Activated CD4-positive, alpha-beta T cell treated with anti-CD3 and anti-CD28 coated beads, Interleukin-2, amount 50 U/mL, for 16 hours (primary cell): ENCODE measurements at regions not wholly inside any gene's neighbourhood (a gene's known extent, or its start where the extent isn't known, plus 50 kb on each side); places are given as distances from the start of the nearest gene placed in this dataset.

Experiments used
- DNase-seq: peaks from one replicate; pipeline ENCODE4 v3.0.0-alpha.2; 2020

DNA sequence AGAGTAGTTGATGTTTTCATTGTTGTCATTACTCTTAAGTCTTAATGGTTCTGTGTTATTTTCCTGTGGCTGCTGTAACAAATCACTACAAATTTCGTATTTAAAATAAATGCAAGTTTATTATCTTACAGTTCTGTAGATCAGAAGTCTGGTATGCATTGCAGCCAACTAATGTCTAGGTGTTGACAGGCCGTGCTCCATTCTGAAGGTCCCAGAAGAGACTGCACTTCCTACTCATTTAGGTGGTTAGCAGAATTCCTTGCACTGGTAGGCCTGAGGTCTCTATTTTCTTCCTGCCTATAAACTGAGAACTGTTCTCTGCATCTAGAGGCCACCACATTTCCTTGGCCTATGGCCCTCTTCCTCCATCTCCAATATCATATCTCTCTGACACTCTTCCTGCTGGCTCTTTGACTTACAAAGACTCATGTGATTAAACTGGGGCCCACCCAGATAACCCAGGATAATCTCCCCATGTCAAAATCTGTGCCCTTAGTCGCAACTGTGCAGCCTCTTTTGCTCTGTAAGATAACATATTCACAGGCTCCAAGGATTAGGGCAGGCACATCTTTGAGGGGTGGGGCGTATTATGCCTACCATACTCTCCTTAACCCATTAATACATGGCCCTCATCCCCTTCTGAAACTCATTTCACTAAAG is 468.4 kb downstream of the FOXO1 start:
- no peak for DNase-seq

DNA sequence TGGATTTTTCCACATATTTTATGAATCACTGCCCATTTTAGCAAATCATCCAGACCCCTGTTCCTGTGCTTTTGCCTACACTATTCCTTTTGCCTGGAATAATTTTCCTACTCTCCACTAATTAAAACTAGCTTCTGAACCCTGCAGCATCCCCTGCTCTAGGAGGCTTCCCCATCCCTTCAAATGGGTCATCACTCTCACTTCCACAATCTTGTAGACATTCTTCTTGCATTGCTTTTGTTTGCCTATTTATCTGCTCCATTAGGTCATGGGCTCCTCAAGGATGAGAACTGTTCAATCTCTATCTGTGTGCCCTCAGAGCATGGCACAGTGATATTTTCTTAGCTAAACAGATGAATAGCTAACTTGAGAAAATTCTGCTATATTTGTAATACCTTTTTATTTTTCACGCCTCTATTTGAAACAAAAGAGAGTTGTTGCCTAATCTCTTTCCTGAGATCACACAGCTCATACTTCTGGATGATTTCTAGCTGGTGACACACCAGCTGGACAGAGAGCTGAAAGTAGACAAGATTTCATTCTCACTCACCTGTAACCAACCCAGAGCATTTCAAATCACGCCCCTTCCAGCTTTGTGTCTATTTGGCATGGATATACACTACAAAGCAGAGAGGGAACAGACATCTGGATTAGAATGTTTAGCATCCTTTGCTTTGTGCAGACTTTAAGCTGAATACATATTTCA is 466.0 kb downstream of the FOXO1 start:
- DNase-seq = peak; percentile 16

DNA sequence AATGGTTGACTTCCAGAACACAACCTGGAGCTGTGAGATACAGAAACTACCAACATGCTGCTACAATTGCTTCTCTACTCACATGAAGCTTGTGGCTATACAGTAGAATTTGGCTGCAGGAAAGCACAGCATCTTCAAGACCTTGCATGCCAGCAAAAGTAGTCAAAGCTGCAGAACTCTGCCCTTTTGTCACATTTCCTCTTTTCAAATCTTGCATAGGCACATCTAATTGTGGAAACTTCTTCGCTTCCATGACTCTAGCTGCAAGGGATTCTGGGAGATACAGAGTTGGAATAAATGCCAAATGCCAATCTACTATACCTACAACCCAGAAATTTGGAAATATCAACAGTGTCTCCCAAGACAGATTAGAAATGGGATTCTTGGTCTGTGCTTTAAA is 462.2 kb downstream of the FOXO1 start:
- no peak for DNase-seq

DNA sequence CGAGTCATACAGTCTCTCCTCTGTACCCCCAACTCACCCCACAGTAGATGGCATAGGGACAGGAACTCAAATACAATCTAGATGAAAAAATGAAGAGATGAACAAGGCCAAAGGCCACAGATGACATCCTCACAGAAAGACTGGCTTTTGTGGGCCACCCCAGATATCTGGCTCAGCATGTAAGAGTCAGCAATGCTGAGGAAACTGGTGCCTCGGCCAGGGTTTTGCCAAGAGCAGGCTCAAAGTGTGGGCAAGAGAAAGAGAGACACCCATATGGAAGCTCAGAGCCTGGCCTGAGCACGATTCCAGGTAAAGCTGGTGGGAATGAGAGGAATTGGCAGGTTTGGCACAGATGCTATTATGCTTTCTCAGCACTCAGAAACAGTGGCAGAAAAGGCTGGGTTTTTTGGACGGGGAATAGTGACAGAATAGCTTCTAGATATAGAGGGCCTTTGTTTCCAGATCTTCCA is 460.6 kb downstream of the FOXO1 start:
- DNase-seq = no peak

DNA sequence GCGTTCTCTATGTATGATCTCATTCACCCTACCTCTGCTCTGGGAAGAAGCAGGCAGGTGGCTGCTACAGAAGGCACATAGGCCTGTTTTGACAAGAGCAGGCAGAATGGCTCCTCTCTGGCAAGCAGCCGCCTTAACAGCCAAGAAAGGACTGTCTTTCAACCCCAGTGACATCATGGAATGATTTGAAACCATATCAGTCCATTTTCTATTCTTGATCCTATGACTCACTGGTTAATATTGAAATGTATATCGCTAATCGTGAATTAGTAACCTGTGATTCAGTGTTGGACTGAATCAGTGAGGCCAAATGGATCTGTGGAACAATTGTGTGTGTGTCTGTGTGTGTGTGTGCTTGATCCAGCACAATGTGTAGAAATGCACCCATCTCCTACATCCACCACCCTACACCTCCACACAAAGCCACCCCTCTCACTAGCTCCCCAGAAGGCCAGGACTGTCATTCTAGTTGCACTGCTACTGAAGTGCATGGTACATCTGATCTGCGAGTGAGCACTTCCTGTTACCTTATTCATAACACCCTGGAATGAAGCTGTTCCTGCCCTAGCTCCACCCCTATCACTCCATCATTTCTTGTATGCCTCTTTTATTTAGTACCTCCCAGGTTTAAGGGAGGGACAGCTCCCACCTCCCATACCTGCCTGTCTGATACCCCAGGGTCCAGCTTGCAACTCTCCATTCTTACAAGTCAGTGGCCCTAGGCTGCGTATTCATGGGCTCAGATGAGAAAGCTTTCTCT is 460.0 kb downstream of the FOXO1 start:
- peak; percentile 46 for DNase-seq

DNA sequence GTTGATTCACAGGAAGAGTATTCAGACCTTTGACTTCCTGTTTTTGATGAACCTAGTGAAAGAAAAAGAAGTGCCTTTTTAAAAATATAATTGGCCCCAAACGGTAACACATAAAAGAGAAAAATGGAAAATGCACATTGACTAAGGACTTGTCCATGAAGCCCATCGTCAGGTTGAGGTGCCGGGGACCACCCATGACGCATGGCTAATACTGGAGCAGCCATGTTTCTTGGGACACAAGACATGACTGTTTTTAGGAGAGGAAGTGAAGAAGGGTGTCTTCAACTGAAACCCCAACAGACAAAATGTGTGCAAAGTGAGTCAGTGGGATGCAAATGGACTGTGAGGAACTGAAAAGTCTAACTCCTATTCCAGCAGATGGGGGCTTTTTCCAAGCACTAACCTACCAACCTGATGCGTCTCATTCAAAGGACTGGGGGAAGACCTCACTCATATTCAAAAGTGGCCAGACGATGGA is 459.4 kb downstream of the FOXO1 start:
- no peak for DNase-seq

DNA sequence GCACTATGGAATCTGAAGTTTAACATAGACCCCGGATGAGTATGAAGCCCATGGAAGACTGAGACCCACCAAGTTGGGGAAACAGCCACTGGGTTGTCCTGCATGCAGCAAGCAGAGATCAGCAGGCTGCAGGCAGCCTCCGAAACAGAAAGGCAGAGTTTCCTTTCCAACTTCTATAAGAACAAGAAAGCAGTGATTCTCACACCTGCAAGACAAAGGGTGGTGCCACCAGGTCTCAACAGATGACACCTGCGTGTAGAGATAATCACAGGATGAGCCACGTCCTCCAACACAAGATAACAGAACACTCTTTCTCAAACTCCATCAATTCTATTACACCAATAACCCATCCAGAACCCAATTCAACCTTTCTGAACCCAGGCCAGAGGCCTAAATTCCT is 457.9 kb downstream of the FOXO1 start:
- DNase-seq = no peak

DNA sequence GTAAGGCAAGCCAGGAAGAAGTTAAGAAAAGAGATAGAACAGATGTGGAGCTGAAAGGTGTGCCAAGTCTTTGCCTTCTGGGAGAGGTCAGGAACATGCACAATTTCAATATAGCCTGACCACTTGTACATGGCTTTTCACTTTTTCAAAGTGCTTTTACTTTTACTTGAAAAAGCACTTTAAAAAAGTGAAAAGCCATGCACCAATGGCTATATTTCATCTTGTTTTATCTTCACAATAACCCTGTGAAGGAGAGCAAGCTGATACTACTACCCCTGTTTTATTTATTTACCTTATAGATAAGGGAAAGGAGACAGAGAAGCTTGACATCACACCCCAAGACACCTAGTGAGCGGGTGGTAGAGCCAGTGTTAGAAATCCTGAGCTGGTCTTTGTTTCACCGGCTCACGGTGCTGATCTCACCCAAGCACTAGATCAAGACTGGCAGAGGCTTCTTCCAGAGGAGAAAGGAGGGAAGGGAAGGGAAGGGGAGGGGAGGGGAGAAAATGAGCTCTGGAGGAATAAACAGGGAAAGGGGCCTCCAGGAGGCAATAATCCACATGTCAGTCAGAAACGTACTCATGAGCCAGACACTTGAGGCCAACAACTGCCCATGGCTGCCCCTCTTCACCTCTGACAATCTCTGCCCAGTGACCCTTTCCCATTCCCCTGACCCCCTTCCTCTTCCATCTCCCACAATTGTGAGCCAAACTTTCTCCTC is 455.4 kb downstream of the FOXO1 start:
- DNase-seq = no peak

DNA sequence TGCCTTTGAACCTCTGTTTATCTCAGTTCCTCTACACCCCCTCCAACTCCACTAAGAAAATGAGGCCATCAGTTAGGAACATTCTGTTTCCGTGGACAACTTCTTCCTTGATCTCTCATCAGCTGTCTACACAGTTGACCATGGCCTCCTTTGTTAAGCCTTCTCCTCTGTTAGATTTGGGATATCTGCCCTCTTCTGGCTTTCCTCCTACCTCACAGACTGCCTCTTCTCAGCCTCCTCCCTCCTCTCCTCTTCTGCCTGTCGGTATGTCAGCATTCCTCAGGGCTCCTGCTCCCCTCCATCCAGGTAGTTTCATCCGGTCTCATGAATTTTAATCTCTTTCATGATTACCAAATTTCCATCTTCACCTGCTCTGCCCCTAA is 454.9 kb downstream of the FOXO1 start:
- no peak for DNase-seq

DNA sequence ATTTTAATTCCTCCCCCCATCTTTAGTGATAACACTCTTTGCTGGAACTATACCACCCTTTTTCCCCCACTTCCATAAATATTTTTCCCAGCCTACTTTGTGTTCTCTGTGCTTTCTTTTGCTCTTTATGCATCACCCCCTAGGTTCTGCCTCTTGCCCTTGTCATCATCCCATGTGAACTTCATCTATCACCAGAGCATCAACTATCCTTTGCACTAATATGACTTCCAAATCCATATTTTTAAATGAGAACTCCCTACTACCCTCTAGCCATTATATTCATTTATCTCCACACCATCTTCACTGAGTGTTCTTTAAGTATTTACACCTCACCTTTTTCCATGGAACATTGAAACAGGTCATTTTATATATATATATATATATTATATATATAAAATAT is 452.7 kb downstream of the FOXO1 start:
- no peak for DNase-seq

DNA sequence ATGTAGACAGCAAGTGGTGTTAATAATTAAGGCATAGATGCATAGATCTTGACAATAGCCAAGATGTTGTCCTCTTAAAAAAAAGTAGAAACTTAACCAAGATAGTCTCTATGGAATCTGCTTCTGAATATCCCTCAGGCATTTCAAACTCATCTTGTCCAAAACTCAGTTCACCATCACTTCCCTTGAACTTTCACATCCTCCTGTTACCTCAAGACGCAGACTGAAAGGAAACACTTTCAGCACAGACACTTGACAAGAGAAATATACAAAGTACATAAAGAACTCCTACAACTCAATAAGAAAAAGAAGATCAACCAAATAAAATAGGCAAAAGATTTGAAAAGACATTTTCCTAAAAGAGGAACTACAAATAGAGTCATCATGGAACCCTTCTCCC is 451.1 kb downstream of the FOXO1 start:
- no peak for DNase-seq

DNA sequence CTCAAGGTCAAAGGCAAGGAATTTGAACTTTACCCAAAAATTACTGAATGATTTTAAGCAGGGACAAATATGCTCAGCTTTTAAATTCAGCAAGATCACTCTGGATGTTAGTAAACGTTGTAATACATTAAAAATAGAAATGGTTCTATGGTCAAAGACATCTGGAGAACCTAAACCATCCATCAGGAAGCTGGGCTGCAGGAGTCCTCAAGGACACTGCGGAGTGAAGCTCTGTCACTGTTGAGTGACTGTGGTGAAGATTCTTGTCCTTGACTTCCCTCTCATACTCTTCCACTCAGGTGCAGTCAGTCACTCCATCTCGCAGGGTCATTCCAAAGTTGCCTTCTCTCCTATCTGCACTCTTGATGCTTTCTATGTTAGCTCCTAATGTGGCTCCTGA is 450.7 kb downstream of the FOXO1 start:
- DNase-seq = no peak

DNA sequence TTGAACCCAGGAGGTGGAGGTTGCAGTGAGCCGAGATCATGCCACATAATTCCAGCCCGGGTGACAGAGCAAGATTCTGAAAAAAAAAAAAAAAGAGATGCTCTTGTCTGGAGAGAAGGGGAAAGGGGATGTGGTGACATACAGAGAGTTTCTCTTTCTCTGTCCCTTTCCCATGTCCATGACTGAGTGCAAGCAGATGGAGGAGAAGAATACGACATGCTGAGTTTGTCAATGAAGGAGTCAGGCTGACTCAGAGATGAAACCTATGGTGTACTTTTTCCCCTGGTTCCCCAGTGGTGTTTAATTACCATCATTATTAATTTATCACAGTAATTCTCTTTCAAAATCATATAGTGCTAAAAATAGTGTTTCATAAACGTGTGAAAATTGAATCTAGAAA is 448.8 kb downstream of the FOXO1 start:
- DNase-seq = no peak

DNA sequence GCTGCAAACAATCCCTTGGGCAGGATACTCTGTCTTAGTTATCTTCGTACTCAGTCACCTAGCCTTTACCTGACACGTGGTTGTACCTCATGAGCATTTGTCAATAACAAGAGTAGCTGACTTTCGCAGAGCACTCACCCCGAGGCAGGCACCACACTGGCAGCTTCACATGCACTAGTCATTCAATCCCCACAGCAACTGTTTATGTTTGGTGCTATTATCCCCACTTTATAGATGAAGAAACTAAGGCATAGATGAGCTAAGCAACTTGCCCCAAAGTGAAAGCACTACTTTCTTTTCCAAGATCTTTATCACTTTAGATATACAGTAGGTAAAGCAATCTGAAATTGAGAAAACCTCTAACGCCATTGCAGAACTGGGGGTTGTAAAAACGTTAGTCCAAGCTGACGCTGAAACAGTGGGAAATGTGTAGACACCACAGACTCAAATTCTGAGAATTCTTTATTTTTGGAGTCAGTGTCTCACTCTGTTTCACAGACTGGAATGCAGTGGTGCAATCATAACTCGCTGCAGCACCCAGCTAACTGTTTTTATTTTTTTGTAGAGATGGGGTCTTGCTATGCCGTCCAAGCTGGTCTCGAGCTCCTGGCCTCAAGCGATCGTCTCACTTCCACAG is 446.0 kb downstream of the FOXO1 start:
- peak; percentile 71 for DNase-seq

DNA sequence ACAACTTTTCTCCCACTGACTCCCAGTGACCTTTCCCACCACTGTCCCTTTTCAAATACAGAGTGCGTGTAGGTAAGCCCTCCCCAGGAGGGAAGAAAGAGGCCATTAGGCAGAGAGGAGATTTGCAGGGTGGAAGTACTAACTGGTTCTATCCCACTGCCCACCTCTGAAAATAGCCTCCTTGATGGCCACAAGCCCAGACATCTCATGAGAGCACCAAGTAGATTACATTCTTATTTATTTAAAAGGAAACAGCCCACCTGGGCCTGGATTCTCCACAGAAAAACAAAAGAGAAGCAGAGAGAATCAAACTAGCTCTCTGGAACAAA is 445.3 kb downstream of the FOXO1 start:
- DNase-seq = no peak

DNA sequence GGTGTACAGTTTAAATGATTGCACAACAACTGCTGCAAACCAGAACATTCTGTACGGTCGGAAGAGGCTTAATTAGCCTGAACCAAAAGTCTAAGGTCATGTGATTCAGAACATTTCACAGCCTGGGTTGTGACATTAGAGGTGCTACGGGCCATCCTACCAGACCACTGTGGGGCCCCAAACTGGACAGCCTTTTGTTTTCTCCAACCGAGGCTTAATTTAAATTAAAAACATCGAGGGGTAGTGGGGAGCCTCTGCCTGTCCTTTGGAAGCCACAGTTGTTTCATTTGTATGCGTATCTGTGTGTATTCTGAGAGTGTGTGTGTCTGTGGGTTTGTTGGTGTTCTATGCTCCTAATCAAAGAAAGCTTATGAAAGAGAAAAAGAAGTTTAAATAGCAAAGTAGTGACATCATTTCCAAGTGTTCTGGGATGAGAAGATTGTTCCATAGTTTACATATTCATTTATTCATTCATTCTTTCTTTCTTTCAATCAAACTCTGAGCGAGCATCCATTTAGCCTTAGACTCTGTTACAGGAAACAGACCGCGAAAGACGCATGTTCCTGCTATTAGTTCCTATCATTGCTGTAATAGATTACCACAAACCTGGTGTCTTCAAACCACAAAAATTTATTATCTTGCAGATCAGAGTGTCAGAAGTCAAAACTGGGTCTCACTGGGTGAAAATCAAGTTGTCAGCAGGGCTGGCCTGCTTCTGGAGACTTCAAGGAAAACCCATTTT is 444.8 kb downstream of the FOXO1 start:
- DNase-seq = peak; percentile 57

DNA sequence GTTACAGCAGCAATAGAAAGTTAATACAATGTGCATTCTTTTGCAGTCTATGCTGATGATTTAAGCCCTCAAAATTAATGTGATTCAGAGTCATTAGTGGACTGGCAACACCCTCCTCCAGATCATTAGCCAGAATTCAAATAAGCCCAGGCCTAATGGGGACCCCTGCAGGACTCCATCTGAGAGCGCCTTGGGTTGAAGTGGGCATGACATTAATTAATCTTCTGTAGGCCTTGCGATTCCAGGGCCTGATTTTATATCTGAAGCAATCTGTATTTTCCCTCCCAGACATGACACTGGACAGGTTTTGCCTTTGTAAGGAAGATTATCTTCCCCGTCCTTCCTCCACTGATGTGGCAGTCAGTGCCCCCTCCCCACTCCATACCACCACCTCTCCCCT is 442.9 kb downstream of the FOXO1 start:
- no peak for DNase-seq

DNA sequence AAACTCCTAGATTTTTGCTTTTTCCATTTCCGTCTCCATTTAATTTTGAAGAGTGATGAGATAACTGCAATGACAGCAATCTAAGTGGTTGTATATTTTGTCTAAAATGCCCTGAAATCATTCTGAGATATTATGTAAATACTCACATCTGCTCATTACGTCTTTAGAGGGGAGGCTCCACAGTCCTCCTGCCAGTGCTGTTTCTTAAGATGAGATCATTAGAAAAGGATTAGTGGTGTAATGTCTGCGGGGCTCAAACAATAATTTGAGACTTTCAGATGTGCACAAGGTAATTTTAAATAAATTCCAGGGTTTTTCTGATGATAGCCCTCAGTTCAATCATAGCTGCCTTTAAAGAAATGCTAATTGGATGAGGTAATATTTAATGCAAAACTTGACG is 437.9 kb downstream of the FOXO1 start:
- DNase-seq = no peak

DNA sequence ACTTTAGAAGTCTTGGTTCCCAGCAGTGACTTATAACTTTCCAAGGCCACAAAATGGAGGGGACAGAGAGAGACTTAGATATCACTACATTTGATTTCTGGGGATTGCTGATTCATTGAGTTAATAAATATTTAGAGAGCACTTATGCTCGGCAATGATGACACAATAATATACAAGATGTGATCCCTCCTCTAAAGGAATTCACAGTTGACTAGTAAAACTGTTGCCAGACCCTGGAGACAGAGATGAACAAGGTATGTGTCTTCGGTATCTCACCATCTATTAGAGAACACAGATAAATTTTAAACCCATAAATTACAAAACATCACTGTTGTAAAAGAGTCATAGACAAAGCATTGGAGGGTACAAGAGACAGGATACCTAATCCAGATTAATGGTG is 437.5 kb downstream of the FOXO1 start:
- no peak for DNase-seq

DNA sequence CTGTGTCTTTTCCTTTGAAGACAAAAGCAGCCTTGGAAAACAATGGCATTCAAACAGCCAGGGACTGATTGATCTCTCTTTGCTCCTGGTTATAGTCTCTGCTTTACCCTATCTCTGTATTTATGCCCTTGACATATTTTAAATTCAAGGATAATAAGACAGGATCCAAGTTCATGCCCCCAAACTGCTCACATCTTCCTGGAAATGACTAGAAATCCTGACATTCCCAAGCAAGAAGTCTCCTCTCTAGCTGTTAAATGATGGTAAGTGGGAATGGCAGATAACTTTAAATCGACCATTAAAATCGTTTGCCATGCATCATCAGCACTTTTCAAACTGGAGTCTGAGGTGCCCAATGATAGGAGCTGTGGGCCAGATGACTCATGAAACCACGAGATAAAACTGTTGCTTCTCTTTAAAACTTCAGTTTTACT is 435.6 kb downstream of the FOXO1 start:
- DNase-seq = no peak

DNA sequence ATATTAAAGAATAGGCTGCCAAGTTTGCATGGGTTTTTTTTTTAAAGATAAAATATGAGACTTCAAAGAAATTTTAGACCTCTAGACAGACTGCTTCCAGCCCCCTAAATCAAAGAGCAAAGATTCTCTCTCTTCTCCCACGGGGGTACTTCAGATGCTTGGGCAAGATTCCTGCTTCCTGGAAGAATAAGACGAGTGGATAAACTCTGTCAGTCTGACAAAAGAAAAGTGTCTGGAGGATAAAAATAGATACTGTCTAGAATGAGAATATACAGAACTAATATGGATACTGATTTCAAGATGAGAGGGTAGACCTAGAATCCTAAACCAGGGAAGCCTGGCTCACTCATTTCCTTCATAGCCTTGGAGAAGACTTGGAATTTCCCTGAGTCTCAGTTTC is 435.1 kb downstream of the FOXO1 start:
- DNase-seq = no peak

DNA sequence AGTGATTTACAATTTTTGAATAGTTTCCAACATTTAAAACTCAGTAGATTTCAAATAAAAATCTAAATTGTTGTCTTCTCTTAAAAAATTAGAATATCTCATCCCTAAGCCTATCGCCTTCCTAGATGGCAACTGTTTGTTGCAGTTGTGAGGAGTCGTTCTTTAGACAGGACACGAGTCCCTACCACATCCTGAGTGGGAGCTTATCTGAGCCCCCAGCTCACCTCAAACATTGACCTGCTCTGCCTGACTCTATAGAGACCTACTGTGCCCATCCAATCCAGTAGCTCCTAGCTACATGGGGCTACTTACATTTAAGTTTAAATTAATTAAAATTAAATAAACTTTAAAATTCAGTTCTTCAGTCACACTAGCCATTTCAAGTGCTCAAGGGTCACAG is 434.7 kb downstream of the FOXO1 start:
- no peak for DNase-seq
